NCI-H1694 treated with DMSO at 0.1 percent for 48 hours (cell line): ENCODE measurements at regions not wholly inside any gene's neighbourhood (a gene's known extent, or its start where the extent isn't known, plus 50 kb on each side); places are given as distances from the start of the nearest gene placed in this dataset.

Source experiments
- DNase-seq: peaks from one replicate; lab custom pipeline; 2025; lab: John Stamatoyannopoulos, UW

DNA sequence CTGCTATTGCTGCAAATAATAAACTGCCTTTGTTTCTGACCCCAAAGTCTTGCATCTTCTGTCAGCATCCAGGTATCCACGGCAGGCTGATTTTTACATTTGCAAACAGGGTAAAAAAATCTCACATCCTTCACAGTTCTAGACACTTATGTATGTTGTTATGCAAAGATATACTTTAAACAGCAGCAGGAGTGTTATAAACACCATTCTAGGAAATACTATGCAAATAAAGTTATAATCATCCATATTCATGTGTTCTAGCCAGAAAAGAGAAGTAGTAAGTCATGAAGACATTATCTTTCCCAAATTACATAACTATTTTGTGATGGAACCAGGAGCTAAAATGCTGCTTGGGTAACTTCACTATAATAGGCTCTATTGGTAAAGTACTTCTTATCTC is 534.2 kb downstream of the LTN1 start:
- no peak for DNase-seq

DNA sequence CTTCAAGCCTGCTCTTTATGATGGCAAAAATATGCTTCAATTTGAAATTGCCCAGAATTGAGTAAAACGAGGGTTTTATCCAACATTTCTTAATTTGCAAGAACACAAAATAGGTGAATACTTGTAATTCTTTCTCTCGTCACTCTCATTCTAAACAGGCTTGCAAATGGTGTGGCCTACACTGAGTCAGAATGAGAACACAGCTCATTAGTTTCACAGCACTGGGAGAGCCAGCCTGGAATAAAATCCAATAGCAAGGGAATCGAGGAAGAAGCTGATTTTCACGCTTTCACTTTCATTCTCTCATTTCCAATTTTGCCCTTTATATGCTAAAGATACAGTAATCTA is 537.5 kb downstream of the LTN1 start:
- DNase-seq: no peak

DNA sequence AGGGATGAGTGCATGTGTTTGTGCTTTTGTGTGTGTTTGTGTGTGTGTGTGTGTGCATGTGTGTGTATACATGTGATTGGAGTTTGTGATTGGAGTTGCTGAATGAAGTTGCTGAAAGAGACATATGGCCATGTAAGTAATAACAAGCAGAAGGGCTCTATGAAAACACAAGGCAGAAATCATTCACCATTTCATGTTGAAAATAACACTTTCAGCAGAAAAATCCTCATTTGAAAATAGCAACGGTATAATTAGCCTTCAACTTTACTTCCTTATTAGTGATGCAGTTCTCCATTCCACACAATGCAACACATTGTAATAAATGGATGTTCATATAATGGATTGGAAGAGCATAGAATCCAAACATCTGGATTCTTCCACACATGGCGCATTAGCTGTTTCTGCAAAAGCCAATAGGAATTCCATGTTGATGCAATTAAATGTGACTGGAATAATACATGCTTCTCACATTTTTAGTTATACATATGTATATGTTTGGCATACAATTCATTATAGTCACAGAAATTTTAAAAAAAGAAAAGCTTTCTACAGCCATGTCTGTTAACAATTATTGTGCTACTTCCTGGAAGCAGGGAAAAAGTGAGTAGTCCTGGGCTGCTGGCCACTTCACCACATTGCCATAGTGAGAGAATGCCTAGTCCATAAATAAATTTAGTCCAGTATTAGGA is 538.0 kb downstream of the LTN1 start:
- no peak for DNase-seq

DNA sequence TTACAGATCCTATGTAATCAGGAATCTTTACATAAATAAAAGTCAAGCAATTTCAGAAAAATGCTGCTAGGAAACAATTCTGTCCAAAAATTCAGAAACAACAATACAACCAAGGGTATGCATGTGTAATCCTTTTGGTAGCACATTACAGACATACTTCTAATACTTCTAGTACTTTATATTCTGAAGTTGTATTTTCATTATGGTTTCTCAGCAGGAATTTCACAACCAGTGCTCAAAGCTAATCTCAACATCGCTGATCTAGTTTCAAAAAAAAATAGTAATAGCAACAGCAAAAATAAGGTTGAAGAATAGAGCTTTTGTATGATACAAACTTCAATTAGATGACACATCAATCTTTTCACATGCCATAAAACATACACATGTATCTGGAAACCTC is 545.2 kb downstream of the LTN1 start:
- DNase-seq: no peak

DNA sequence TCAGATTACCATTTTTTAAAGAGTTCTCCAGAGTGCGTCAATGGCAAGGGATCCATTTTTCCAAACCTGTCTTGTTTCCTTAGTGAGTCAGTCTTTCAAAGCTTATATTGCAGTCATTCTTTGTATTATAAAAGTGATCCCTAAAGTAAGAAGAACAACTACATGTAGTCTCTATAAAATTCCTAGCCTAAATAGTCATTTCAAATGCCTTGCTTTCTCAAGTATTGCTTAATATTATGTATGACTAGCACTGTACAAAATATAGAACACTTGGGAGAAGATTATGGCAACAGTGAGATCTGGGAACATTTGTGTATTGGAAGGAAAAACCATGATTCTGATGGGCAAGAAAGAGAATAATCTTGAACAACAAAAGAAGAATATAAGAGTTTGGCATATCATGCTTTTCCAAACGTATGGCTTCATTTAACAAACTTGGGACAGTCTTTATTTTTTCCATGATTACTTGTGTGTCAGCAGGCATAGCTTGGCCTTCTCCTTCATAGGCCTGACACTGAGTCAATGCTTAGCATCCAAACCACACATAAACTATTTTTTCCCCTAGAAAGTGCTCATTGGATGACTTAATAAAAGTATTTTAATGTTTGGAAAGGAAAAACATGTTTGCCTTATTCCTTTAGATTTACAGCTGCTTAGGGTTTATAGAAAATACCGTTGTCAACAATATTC is 547.4 kb downstream of the LTN1 start:
- DNase-seq: no peak

DNA sequence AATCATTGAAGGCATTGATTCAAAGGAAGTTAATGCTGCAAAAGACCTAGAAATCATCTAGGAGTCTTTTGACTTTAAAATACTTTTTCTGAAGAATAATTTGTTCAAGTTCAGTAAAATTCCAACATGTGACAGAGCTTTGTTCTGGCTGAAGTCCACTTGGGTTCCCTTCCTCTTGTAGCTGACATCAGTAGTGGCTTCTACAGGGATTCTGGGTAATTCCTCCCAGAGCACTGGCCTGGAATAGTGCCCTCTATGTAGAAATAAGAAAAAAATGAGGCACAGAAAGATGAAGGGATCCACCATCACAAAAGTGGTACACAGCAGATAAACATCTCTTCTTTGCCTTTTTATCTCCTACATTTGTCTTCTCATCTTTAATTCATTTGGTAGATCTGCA is 548.1 kb downstream of the LTN1 start:
- DNase-seq: no peak

DNA sequence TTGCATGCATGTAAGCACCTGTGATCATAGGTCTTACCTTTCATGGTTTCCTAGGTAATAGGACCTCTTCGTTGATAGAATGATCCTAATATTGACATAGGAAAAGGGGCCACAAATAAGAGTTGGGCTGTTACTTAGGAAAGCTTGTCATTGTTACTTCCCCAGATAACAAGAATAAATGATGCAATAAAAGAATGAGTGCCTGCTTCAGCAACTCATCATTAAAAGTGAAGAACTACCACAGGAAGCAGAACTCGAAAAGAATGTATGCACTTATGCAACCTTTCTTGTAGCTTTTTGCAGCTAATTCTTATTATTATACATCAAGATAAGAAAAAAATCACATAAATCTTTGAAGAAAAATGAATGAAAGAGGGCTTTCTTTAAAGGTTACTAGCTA is 548.6 kb downstream of the LTN1 start:
- no peak for DNase-seq

DNA sequence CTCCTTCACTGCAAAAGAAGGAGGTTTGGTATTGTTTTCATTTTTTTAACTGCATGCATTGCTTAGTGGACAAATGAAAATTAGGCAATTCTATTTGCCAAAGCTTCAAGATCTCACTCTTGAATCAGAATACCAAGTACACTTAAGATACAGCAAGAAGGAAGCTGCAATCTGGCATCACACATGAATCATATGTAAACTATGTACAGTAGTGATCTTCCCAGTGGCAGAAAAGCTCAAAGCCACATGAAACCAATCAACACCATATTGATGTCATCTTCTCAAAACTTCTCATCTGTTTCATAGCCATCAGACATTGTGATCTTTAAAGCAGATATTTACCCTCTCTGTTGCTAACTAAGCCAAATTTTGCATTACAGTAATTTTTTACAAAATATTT is 550.1 kb downstream of the LTN1 start:
- no peak for DNase-seq

DNA sequence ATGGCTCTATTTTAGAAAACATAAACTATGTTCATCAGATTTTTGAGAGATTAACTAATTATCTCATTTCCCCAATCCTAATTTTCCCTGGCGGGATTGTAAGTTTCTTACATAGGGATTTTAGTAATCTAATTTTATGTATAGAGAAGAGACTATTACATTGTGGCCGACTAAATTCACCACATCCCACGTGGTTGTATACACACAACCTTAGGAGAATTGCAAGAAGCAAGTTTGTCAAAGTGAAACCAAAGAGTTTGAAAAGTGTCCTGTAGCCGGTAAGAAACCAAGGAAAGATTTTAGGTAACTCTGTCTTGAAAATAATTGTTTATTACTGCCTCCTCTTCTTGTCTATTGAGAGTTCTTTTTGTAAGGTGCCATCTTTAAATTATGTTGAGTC is 550.6 kb downstream of the LTN1 start:
- no peak for DNase-seq

DNA sequence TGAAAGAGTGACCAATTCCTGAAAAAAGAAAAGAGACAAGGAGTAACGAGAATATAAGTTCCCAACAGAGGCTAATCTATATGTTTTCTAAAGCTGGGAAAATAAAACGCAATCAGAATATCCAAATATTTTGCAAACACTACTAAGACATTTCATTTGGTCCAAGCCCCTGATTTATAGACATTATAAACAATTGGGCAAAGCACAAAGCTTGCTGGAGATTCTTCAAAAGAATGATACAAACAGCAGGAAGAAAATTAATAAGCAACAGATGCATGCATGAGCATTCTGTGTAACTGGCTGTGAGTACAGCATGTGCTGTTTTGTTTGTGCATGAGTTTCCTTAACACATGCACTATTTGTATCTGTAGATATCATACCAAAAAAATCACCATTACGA is 552.9 kb downstream of the LTN1 start:
- DNase-seq: no peak

DNA sequence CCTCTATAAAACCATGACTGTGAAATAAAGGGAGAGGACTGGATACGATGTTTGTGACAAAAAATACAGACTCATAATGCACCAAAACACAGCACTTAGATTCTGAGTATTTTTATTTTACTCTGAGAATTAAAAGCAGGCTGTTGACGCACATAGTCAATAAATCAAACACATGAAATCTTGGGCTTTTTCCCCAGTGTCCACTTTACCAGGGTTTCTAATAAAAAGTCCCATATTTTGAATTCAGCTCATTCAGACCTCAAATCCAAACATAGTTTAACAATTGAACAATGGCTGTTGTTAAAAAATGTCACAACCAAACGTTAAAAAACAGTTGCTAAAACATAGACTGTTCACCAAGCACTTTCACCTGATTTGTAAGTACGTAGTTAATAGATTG is 553.4 kb downstream of the LTN1 start:
- DNase-seq: no peak

DNA sequence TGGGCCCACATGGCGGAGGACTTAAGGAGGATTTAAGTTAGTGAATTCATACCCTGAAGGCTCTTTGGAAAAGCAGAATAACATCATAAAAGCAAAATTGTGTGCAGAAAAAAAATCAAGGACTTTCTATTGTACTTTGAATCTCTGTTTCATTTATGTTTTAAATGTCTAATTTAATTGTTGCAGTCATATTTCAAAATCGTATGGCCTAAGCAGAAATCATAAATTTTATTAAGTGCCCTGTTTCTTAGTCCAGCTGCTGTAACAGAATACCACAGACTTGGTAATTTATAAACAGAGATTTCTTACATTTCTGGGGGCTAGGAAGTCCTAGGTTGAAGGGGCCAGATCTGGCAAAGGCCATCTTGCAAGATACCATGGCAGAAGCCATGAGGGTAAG is 555.6 kb downstream of the LTN1 start:
- DNase-seq: no peak

DNA sequence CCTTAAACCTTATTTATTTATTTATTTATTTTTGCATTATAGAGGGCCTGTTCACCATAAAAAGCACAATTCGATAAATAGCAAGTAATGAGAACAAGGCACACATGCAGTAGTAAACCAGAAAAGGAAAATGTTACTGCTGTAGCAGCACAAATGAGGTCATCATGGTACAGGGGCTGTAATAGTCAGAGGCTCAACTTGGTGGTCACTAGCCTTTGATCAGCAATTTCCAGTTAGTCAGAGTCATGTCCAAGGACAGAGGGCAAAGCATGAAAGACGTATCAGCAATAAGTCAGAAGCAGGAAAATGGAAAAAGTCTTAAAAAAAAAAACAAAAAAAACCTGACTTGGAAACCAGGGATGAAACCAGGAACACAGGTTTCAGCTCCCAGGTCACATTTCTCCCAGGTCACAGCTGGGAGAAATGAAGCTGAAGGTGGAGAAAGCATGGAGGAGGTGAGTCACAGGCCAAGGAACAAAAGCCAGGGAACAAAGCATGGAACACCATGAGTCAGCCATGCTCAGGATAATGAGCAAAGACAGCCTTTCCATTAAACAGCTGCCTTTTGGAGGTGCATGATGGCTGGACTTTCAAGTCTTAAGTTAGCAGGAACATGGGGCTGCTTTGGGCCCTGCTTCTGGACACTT is 556.3 kb downstream of the LTN1 start:
- no peak for DNase-seq

DNA sequence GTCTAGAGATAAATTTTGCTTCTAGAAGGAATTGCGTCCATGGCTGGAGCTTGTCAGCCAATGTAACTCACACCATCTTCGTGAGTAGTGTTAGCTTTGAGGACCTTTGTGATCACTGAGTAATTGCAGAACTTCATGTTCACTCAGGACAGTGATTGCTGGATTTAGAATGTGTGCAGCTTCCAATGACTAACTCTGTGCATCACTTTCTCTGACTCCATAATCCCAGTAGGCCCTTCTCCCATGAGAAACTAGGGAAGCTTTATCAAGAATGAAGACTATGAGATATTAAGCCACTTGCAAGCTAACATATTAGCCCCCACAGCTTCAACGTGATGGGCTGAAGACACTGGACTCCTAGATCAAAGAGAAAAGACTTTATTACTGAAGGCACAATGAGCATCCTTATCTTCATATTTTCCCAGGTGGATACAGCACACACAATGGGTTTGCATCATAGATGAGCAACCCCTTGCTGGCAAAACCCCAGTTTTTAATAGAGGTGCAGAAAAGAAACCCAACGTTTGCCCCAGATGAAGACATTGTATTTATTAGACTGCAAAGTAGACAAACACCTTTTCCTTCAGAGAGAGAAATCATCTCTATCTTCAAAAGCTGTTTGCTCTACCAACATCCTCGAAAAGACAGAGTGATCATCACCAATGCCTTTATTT is 561.0 kb downstream of the LTN1 start:
- DNase-seq: no peak

DNA sequence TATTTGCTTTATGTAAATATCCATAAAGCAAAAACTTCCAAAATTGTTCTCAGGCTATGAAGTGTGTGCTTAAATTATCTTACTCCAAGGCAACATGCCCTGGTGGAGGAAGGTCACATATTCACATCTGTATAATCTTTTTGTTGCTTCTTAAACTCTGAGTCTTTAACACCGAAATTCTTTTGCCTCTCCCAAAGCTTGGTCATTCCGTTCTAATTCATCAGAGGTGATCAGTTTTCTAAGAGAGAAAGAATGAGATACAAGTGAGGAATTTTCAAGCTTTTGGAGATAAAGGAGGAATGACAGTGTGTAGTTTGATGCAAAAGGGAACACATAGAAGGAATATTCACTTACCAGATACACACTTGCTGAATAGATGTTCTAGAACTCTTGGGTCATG is 561.7 kb downstream of the LTN1 start:
- DNase-seq: no peak

DNA sequence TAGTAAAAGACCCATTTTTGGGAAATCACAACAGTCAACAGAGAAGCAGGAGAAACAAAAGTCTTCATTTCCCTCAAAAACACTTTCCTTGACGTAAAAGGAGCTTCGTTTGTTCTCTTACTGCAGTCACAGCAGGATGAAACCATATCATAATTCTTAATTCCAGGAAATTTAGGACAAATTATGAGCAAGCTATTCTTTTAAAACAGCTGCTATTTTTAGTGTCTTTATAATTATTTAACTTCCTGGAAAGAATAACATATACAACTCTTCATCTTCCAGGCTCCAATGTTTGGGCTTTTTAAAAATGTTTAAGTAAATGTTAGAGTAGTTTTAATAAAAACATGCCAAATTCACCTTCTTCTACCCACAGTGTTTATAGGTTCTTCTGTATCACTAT is 563.5 kb downstream of the LTN1 start:
- no peak for DNase-seq

DNA sequence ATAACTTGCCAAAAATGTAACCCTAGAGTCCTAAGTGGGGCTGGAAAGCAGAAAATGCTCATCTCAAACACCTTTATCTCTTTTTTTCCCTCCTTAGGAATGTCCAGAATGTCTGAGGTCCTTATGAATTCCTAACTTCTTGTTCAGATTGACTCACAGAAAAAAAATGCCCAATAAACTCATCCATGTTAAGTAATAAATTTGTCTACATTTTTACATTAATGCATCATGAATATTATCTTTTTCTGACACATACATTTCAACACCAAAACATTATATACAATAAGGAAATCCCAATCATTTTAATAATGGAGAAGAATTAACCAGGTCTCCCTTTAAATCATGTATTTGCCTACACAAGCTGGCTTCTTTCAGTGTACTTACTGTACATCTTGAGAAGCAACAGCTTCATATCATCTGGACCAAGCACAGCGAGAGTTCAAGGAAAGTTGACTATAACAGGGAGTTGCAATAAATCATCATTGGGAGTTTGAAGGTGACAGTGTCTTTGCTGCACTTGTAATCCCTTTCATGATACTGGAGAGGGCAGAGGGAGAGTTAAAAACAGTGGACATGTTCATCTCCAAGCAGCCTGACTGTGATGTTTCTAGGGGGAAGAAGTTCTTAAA is 565.2 kb downstream of the LTN1 start:
- no peak for DNase-seq

DNA sequence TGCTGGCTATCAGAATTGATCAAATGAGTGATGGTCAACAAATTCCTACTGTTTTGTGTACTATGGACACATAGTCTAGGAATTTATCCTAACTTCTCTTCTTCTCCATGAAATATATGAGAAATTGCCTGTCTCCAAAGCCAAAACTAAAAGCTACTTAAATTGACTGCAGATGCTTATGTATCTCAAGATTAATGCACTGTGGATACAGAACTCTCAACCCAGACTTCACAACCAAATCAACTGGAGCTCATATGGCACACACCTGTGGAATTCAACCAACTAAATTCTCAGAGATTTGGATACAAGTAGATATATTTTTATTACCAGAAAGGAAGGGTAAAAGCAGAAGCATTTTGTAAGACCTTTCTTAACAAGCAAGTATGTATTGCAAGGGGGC is 566.1 kb downstream of the LTN1 start:
- DNase-seq: no peak

DNA sequence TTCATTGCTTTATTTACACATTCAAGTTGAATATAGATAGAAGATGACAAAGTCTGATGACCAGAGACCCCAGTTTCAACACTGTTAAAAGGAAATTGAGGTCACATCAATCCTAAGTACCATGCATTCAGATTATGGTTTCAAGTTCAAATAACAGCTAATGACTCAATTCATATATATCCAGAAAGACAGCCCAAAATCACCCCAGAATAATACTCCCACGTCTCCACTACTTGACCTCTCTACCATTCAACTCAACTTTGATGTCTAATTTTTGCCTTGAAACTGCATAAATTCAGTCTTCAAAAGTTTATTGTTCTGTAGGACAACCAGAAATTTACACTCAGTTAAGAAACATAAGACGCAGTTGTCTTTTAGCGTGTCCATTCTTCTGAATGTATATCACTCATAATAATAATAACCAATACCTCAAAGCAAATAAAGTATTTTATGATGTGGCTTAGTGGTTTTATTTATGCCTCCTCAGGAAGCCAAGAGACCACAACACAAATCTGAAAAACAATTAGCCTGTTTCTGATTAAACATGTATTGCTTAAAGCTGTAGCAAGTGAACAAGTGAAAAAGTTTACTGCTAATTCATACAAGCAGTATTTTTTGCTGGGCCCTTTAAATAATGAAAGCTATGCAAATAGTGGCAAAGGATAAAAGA is 569.0 kb downstream of the LTN1 start:
- DNase-seq: no peak

DNA sequence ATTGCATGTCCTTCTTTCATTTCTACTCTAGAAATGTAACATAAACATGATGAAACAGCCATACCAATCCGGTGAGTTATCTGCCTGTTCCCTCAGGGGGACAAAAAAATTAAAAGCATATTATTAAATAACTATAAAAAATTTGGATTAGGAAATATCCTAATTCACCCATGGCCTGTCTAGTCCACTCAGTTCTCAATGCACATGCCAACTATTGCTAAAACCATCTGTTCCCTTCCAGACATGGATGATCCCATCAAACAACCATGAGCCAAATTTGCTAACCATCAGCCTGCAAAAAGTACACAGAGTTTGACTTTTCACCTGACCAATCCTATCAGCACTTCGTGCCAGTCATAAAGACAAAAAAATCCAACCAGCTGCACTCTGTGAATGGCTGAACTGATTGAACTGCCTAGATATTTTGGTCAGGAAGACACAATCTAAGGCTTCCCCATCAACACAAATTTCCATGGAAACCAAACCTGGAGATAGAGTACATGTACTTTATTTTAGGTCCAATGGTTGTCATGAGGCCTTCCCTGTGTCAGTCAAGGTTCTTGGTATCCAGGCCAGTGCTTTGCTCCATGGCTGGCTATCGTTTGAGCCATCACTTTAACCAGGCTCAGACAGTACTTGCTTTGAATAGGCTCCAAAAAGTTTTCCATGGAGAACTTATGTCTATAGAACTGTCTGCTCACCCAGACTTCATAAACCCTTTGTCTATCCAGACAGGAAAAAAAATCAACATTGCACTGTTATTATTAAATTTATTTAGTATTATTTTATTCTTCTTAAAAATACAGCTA is 570.8 kb downstream of the LTN1 start:
- DNase-seq: no peak

DNA sequence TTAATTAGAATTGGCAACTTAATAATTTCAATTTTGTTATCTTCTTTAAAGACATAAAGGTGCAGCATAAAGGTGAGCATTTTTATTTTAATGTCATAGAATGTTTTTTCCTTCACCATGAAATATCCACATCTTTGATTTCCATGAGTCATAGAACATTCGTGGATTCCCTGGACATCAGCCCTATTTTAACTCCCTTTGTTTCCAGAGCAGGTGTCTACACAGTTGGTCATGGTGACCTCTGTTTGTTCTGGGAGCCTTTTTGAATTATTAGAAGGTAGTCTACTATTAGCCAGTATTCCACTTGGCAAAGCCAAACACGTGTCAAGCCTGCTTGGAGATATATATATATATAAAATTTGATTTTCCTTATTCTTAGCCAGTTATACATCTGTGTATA is 572.9 kb downstream of the LTN1 start:
- DNase-seq: no peak
